ENCODE measurements at regions not wholly inside any gene's neighbourhood (a gene's known extent, or its start where the extent isn't known, plus 50 kb on each side); places are given as distances from the start of the nearest gene placed in this dataset.

- in situ Hi-C loops (cut with HindIII; ENCODE audit: low pct_unique_long_range_greater_than_20kb, low sequenced_read_pairs) = no loop called here
- TF ChIP-seq JUND (IDR thresholded peaks at IDR 0.05; ENCODE audit: low read depth) = no peak
- DNase-seq (ENCODE audit: low read depth in 1 of 2, low spot score in 1 of 2) = no peak
Observed at GRCh38 chr11:92790926-92791616, 178.4 kb upstream of the MTNR1B start.

- in situ Hi-C loops (cut with HindIII; ENCODE audit: low pct_unique_long_range_greater_than_20kb, low sequenced_read_pairs) = no loop called here
Observed at GRCh38 chr11:92791886-92792285, 177.6 kb upstream of the MTNR1B start.

GRCh38 chr11:92793189-92793588, 176.3 kb upstream of the MTNR1B start:
- TF ChIP-seq JUND (IDR thresholded peaks at IDR 0.05; ENCODE audit: low read depth) = no peak
- no peak for DNase-seq (ENCODE audit: low read depth in 1 of 2, low spot score in 1 of 2)
- in situ Hi-C loops (cut with HindIII; ENCODE audit: low pct_unique_long_range_greater_than_20kb, low sequenced_read_pairs) = no loop called here

More at GRCh38 chr11:92791886-92792285, 177.6 kb upstream of the MTNR1B start:
- no peak for DNase-seq (ENCODE audit: low read depth in 1 of 2, low spot score in 1 of 2)
- no peak for TF ChIP-seq JUND (IDR thresholded peaks at IDR 0.05; ENCODE audit: low read depth)

- in situ Hi-C loops (cut with HindIII; ENCODE audit: low pct_unique_long_range_greater_than_20kb, low sequenced_read_pairs) = no loop called here
- TF ChIP-seq JUND (IDR thresholded peaks at IDR 0.05; ENCODE audit: low read depth) = no peak
- no peak for DNase-seq (ENCODE audit: low read depth in 1 of 2, low spot score in 1 of 2)
Observed at GRCh38 chr11:92794783-92795182, 174.7 kb upstream of the MTNR1B start.

GRCh38 chr11:92796744-92797143, 172.7 kb upstream of the MTNR1B start:
- DNase-seq (ENCODE audit: low read depth in 1 of 2, low spot score in 1 of 2) = no peak
- in situ Hi-C loops (cut with HindIII; ENCODE audit: low pct_unique_long_range_greater_than_20kb, low sequenced_read_pairs) = no loop called here
- no peak for TF ChIP-seq JUND (IDR thresholded peaks at IDR 0.05; ENCODE audit: low read depth)

- in situ Hi-C loops (cut with HindIII; ENCODE audit: low pct_unique_long_range_greater_than_20kb, low sequenced_read_pairs) = no loop called here
- TF ChIP-seq JUND (IDR thresholded peaks at IDR 0.05; ENCODE audit: low read depth) = no peak
- no peak for DNase-seq (ENCODE audit: low read depth in 1 of 2, low spot score in 1 of 2)
Observed at GRCh38 chr11:92797874-92798273, 171.6 kb upstream of the MTNR1B start.

- no peak for TF ChIP-seq JUND (IDR thresholded peaks at IDR 0.05; ENCODE audit: low read depth)
- peak in 1 of 2 experiments; percentile 58 for DNase-seq (ENCODE audit: low read depth in 1 of 2, low spot score in 1 of 2)
- in situ Hi-C loops (cut with HindIII; ENCODE audit: low pct_unique_long_range_greater_than_20kb, low sequenced_read_pairs) = no loop called here
Observed at GRCh38 chr11:92801685-92802084, 167.8 kb upstream of the MTNR1B start.

GRCh38 chr11:92802644-92803043, 166.8 kb upstream of the MTNR1B start:
- no peak for DNase-seq (ENCODE audit: low read depth in 1 of 2, low spot score in 1 of 2)
- in situ Hi-C loops (cut with HindIII; ENCODE audit: low pct_unique_long_range_greater_than_20kb, low sequenced_read_pairs) = no loop called here
- TF ChIP-seq JUND (IDR thresholded peaks at IDR 0.05; ENCODE audit: low read depth) = no peak

GRCh38 chr11:92803391-92803790, 166.1 kb upstream of the MTNR1B start:
- in situ Hi-C loops (cut with HindIII; ENCODE audit: low pct_unique_long_range_greater_than_20kb, low sequenced_read_pairs) = no loop called here
- no peak for DNase-seq (ENCODE audit: low read depth in 1 of 2, low spot score in 1 of 2)
- no peak for TF ChIP-seq JUND (IDR thresholded peaks at IDR 0.05; ENCODE audit: low read depth)

- in situ Hi-C loops (cut with HindIII; ENCODE audit: low pct_unique_long_range_greater_than_20kb, low sequenced_read_pairs) = no loop called here
- TF ChIP-seq JUND (IDR thresholded peaks at IDR 0.05; ENCODE audit: low read depth) = no peak
- no peak for DNase-seq (ENCODE audit: low read depth in 1 of 2, low spot score in 1 of 2)
Observed at GRCh38 chr11:92804388-92804966, 165.0 kb upstream of the MTNR1B start.

GRCh38 chr11:92808022-92808421, 161.4 kb upstream of the MTNR1B start:
- in situ Hi-C loops (cut with HindIII; ENCODE audit: low pct_unique_long_range_greater_than_20kb, low sequenced_read_pairs) = no loop called here
- TF ChIP-seq JUND (IDR thresholded peaks at IDR 0.05; ENCODE audit: low read depth) = no peak
- no peak for DNase-seq (ENCODE audit: low read depth in 1 of 2, low spot score in 1 of 2)

GRCh38 chr11:92810423-92811064, 158.9 kb upstream of the MTNR1B start:
- no peak for TF ChIP-seq JUND (IDR thresholded peaks at IDR 0.05; ENCODE audit: low read depth)
- in situ Hi-C loops (cut with HindIII; ENCODE audit: low pct_unique_long_range_greater_than_20kb, low sequenced_read_pairs) = no loop called here
- no peak for DNase-seq (ENCODE audit: low read depth in 1 of 2, low spot score in 1 of 2)

- in situ Hi-C loops (cut with HindIII; ENCODE audit: low pct_unique_long_range_greater_than_20kb, low sequenced_read_pairs) = no loop called here
- DNase-seq (ENCODE audit: low read depth in 1 of 2, low spot score in 1 of 2) = no peak
- no peak for TF ChIP-seq JUND (IDR thresholded peaks at IDR 0.05; ENCODE audit: low read depth)
Observed at GRCh38 chr11:92811341-92811740, 158.1 kb upstream of the MTNR1B start.

All from T47D (cell line).